Endodermal cell (in vitro differentiated cells): ENCODE measurements at regions not wholly inside any gene's neighbourhood (a gene's known extent, or its start where the extent isn't known, plus 50 kb on each side); places are given as distances from the start of the nearest gene placed in this dataset.

ENCODE experiments used
- DNase-seq: peaks from one replicate; pipeline ENCODE4 v3.0.0-alpha.2; 2017
- H3K27ac ChIP-seq: 2 replicates; pipeline ENCODE4 v1.5.1; 2013; ENCODE audit warnings: mild to moderate bottlenecking, low read depth, low read length, moderate library complexity
- H3K27me3 ChIP-seq: 2 replicates; pipeline ENCODE4 v1.6.1; 2013; ENCODE audit warnings: mild to moderate bottlenecking, low read length, moderate library complexity; ENCODE audit not compliant: insufficient read depth, control insufficient read depth, poor library complexity, severe bottlenecking
- H3K36me3 ChIP-seq: 2 replicates; pipeline ENCODE4 v1.7.0; 2013; ENCODE audit warnings: mild to moderate bottlenecking, low read length, moderate library complexity; ENCODE audit not compliant: control insufficient read depth, insufficient read depth
- H3K4me1 ChIP-seq: one replicate; pipeline ENCODE4 v1.7.0; 2013; ENCODE audit warnings: low read length; ENCODE audit not compliant: control insufficient read depth, insufficient read depth
- H3K4me3 ChIP-seq: 2 replicates; pipeline ENCODE4 v1.5.1; 2013; ENCODE audit warnings: mild to moderate bottlenecking, low read length, moderate library complexity
- H3K9ac ChIP-seq: 2 replicates; pipeline ENCODE4 v1.6.1; 2013; ENCODE audit warnings: mild to moderate bottlenecking, low read length, moderate library complexity; ENCODE audit not compliant: poor library complexity, severe bottlenecking; ENCODE audit errors: extremely low read depth
- H3K9me3 ChIP-seq: 2 replicates; pipeline ENCODE4 v1.6.1; 2013; ENCODE audit warnings: mild to moderate bottlenecking, low read length, moderate library complexity; ENCODE audit not compliant: control insufficient read depth
- H3K27ac Mint-ChIP-seq: 2 replicates; pipeline ENCODE4 v1.8.0; 2020; ENCODE audit warnings: mixed read lengths
- H3K27me3 Mint-ChIP-seq: 2 replicates; pipeline ENCODE4 v1.8.0; 2021; ENCODE audit warnings: mild to moderate bottlenecking, mixed read lengths; ENCODE audit not compliant: insufficient read depth
- H3K36me3 Mint-ChIP-seq: 2 replicates; pipeline ENCODE4 v1.8.0; 2020; ENCODE audit warnings: low read depth, mixed read lengths
- H3K4me1 Mint-ChIP-seq: 2 replicates; pipeline ENCODE4 v1.8.0; 2020; ENCODE audit warnings: mixed read lengths
- H3K4me3 Mint-ChIP-seq: 2 replicates; pipeline ENCODE4 v1.8.0; 2020; ENCODE audit warnings: mild to moderate bottlenecking, moderate library complexity, mixed read lengths
- H3K9me3 Mint-ChIP-seq: 2 replicates; pipeline ENCODE4 v1.8.0; 2020; ENCODE audit warnings: mild to moderate bottlenecking, mixed read lengths
- CTCF ChIP-seq: fragments of 200-600 bp; sonication (generic); conservative IDR thresholded peaks from 2 replicates; pipeline ENCODE4 v1.5.0; 2021; ENCODE audit warnings: antibody characterized with exemption, mild to moderate bottlenecking
- WGBS, 2 experiments: methylation state at CpG; one replicate each; pipeline versions ENCODE4 v1.1.5 to v1.1.7; 2013; ENCODE audit warnings: missing lambda C conversion rate in 2 of 2, mixed read lengths in 1 of 2; ENCODE audit not compliant: insufficient coverage in 1 of 2, insufficient read length in 1 of 2; 5-methylcytosine and 5-hydroxymethylcytosine counted together

- H3K4me1 Mint-ChIP-seq: peaks cover 4% of the 10 kb centered on the region
- TF ChIP-seq CTCF: no peak
- Histone ChIP-seq H3K9me3 (peaks cover 37% of the 10 kb centered on the region), H3K9ac (no peak overlapping the region), H3K4me1 (no peaks in the 10 kb centered on the region), H3K36me3 (no peaks in the 10 kb centered on the region), H3K27ac (no peak overlapping the region), H3K27me3 (no peaks in the 10 kb centered on the region), H3K4me3 (no peak overlapping the region)
- peaks cover 36% of the 10 kb centered on the region for H3K9me3 Mint-ChIP-seq
- no peak overlapping the region for H3K4me3 Mint-ChIP-seq
- no peak overlapping the region for H3K27ac Mint-ChIP-seq
- no peak for DNase-seq
- peaks cover 5% of the 10 kb centered on the region for H3K36me3 Mint-ChIP-seq
- 86 to 95% methylated on average over 1 to 2 of the region's 2 CpGs for WGBS, 2 experiments
- no peaks in the 10 kb centered on the region for H3K27me3 Mint-ChIP-seq
Observed at GRCh38 chr2:234643407-234643806, 146.5 kb upstream of the ARL4C start.

GRCh38 chr2:234641086-234641485 is 144.2 kb upstream of the ARL4C start:
- H3K27ac ChIP-seq: no peak overlapping the region
- no peaks in the 10 kb centered on the region for H3K4me1 ChIP-seq
- 30 to 50% methylated on average over 2 of the region's 2 CpGs for WGBS, 2 experiments
- Mint-ChIP-seq H3K27ac (no peak overlapping the region), H3K9me3 (peaks cover 54% of the 10 kb centered on the region), H3K36me3 (peaks cover 6% of the 10 kb centered on the region), H3K4me1 (peaks cover 4% of the 10 kb centered on the region), H3K27me3 (no peaks in the 10 kb centered on the region), H3K4me3 (no peak overlapping the region)
- H3K36me3 ChIP-seq: no peaks in the 10 kb centered on the region
- DNase-seq: no peak
- no peak overlapping the region for H3K9ac ChIP-seq
- no peaks in the 10 kb centered on the region for H3K27me3 ChIP-seq
- H3K4me3 ChIP-seq: no peak overlapping the region
- H3K9me3 ChIP-seq: peaks cover 43% of the 10 kb centered on the region
- no peak for TF ChIP-seq CTCF

GRCh38 chr2:234640657-234641056 is 143.8 kb upstream of the ARL4C start:
- Mint-ChIP-seq H3K36me3 (peaks cover 9% of the 10 kb centered on the region), H3K27me3 (no peaks in the 10 kb centered on the region), H3K4me3 (no peak overlapping the region), H3K4me1 (peaks cover 4% of the 10 kb centered on the region), H3K27ac (no peak overlapping the region), H3K9me3 (peaks cover 59% of the 10 kb centered on the region)
- Histone ChIP-seq H3K9me3 (peaks cover 43% of the 10 kb centered on the region), H3K27ac (no peak overlapping the region), H3K9ac (no peak overlapping the region), H3K27me3 (no peaks in the 10 kb centered on the region), H3K4me1 (no peaks in the 10 kb centered on the region), H3K4me3 (no peak overlapping the region), H3K36me3 (no peaks in the 10 kb centered on the region)
- 75 to 93% methylated on average over 1 of the region's 1 CpG for WGBS, 2 experiments
- no peak for DNase-seq
- TF ChIP-seq CTCF: no peak
